Keratinocyte (primary cell): ENCODE measurements at regions not wholly inside any gene's neighbourhood (a gene's known extent, or its start where the extent isn't known, plus 50 kb on each side); places are given as distances from the start of the nearest gene placed in this dataset.

Experiments
- DNase-seq: peaks from one replicate; pipeline ENCODE4 v3.0.0-alpha.2; 2011; ENCODE audit warnings: low read depth, missing footprints, low spot score
- FAIRE-seq: peaks from 2 replicates; lab custom pipeline; 2011; peaks lifted over from hg19 to GRCh38; lab: Jason Lieb, UNC
- H2AFZ ChIP-seq: 2 replicates; pipeline ENCODE4 v1.6.0; 2012; ENCODE audit warnings: low read length, control low read depth, inconsistent platforms; ENCODE audit not compliant: control insufficient read depth
- H3K27ac ChIP-seq: 2 replicates; pipeline ENCODE4 v1.5.1; 2011; ENCODE audit warnings: low read length; ENCODE audit not compliant: control insufficient read depth, insufficient read depth
- H3K27me3 ChIP-seq: 3 replicates; pipeline ENCODE4 v1.6.0; 2011; ENCODE audit warnings: low read length; ENCODE audit not compliant: control insufficient read depth, insufficient read depth; ENCODE audit errors: extremely low read depth
- H3K36me3 ChIP-seq, 2 experiments: 2 replicates in 1 of 2; 3 replicates in 1 of 2; pipeline ENCODE4 v1.5.1; 2011; ENCODE audit warnings: low read length in 2 of 2, mild to moderate bottlenecking in 1 of 2; ENCODE audit not compliant: control insufficient read depth in 2 of 2, insufficient read depth in 2 of 2; ENCODE audit errors: extremely low read depth in 1 of 2
- H3K4me1 ChIP-seq: 3 replicates; pipeline ENCODE4 v1.5.1; 2011; ENCODE audit warnings: low read length; ENCODE audit not compliant: control insufficient read depth, insufficient read depth; ENCODE audit errors: extremely low read depth
- H3K4me2 ChIP-seq: 3 replicates; pipeline ENCODE4 v1.6.0; 2011; ENCODE audit warnings: low read depth, low read length; ENCODE audit not compliant: control insufficient read depth, insufficient read depth; ENCODE audit errors: extremely low read depth
- H3K4me3 ChIP-seq, 3 experiments: fragments of 200-600 bp in 1 of 3; sonication (generic) in 1 of 3; 2 replicates in 2 of 3; 3 replicates in 1 of 3; pipeline ENCODE4 v1.5.1; 2011 to 2016; ENCODE audit warnings: low read length in 3 of 3, mild to moderate bottlenecking in 3 of 3, control low read depth in 2 of 3, inconsistent platforms in 1 of 3, low read depth in 1 of 3, mixed read lengths in 1 of 3, mixed run types in 1 of 3, moderate library complexity in 1 of 3; ENCODE audit not compliant: control insufficient read depth in 2 of 3, insufficient read depth in 2 of 3; ENCODE audit errors: extremely low read depth in 1 of 3
- H3K79me2 ChIP-seq: 2 replicates; pipeline ENCODE4 v1.6.0; 2012; ENCODE audit warnings: low read length; ENCODE audit not compliant: control insufficient read depth, insufficient read depth
- H3K9ac ChIP-seq: 3 replicates; pipeline ENCODE4 v1.6.0; 2011; ENCODE audit warnings: low read length; ENCODE audit not compliant: control insufficient read depth, insufficient read depth; ENCODE audit errors: extremely low read depth
- H3K9me1 ChIP-seq: 3 replicates; pipeline ENCODE4 v1.6.0; 2011; ENCODE audit warnings: low read length; ENCODE audit not compliant: control insufficient read depth, insufficient read depth; ENCODE audit errors: extremely low read depth
- H3K9me3 ChIP-seq: 2 replicates; pipeline ENCODE4 v1.5.1; 2012; ENCODE audit warnings: low read depth, low read length; ENCODE audit not compliant: control insufficient read depth
- H4K20me1 ChIP-seq: 3 replicates; pipeline ENCODE4 v1.6.0; 2011; ENCODE audit warnings: low read length; ENCODE audit not compliant: control insufficient read depth, insufficient read depth; ENCODE audit errors: extremely low read depth
- CTCF ChIP-seq, 3 experiments: IDR thresholded peaks in 1 of 3; conservative IDR thresholded peaks in 1 of 3; optimal IDR thresholded peaks in 1 of 3; 2 replicates in 2 of 3; 3 replicates in 1 of 3; pipeline versions ENCODE3 to v1.5.1; 2011; ENCODE audit warnings: low read length in 3 of 3, mild to moderate bottlenecking in 3 of 3, moderate library complexity in 2 of 3, control low read depth in 1 of 3, inconsistent platforms in 1 of 3; ENCODE audit not compliant: insufficient read depth in 2 of 3; ENCODE audit errors: extremely low read depth in 1 of 3
- EZH2 ChIP-seq: IDR thresholded peaks from one replicate; pipeline ENCODE4 v1.6.1; 2012; ENCODE audit warnings: inconsistent platforms, mild to moderate bottlenecking, low read length, moderate library complexity
- dilution Hi-C: fragments of 300-500 bp; cut with MboI; formaldehyde crosslinking; loops from one replicate; pipeline ENCODE4 v1.7.0; 2020; ENCODE audit warnings: low sequenced_read_pairs; ENCODE audit not compliant: extremely low pct_ligation_motif_present

- no peak overlapping the region for H2AFZ ChIP-seq
- no peak for FAIRE-seq
These were observed 768.9 kb upstream of the ADGRL4 start for GRCh38 chr1:79775402-79775801.

GRCh38 chr1:79773385-79773784, 766.9 kb upstream of the ADGRL4 start:
- Histone ChIP-seq H4K20me1 (no peaks in the 10 kb centered on the region), H3K27me3 (no peaks in the 10 kb centered on the region), H3K9me3 (no peaks in the 10 kb centered on the region), H3K4me2 (no peak overlapping the region), H3K27ac (no peak overlapping the region), H2AFZ (no peak overlapping the region), H3K36me3 (no peaks in the 10 kb centered on the region), H3K79me2 (no peaks in the 10 kb centered on the region), H3K4me3 (no peak overlapping the region), H3K9me1 (no peaks in the 10 kb centered on the region), H3K9ac (no peak overlapping the region), H3K4me1 (no peaks in the 10 kb centered on the region)
- DNase-seq: no peak
- dilution Hi-C loops: no loop called here
- FAIRE-seq: no peak
- TF ChIP-seq EZH2 (no peak), CTCF (optimal IDR thresholded peaks at IDR 0.05 in 1 of 3, IDR thresholded peaks at IDR 0.05 in 1 of 3, conservative IDR thresholded peaks at IDR 0.05 in 1 of 3; ENCODE audit: extremely low read depth in 1 of 3, insufficient read depth in 2 of 3, low read length in 3 of 3) (no peak)

More at GRCh38 chr1:79775402-79775801, 768.9 kb upstream of the ADGRL4 start:
- Histone ChIP-seq H3K9me1 (no peaks in the 10 kb centered on the region), H4K20me1 (no peaks in the 10 kb centered on the region), H3K9me3 (no peaks in the 10 kb centered on the region), H3K4me2 (no peak overlapping the region), H3K4me3 (no peak overlapping the region), H3K27ac (no peak overlapping the region), H3K9ac (no peak overlapping the region), H3K79me2 (no peaks in the 10 kb centered on the region), H3K4me1 (no peaks in the 10 kb centered on the region), H3K27me3 (no peaks in the 10 kb centered on the region), H3K36me3 (no peaks in the 10 kb centered on the region)
- dilution Hi-C loops: no loop called here
- DNase-seq: no peak
- TF ChIP-seq CTCF (optimal IDR thresholded peaks at IDR 0.05 in 1 of 3, IDR thresholded peaks at IDR 0.05 in 1 of 3, conservative IDR thresholded peaks at IDR 0.05 in 1 of 3; ENCODE audit: extremely low read depth in 1 of 3, insufficient read depth in 2 of 3, low read length in 3 of 3): no peak
- no peak for TF ChIP-seq EZH2
